ENCODE measurements at regions not wholly inside any gene's neighbourhood (a gene's known extent, or its start where the extent isn't known, plus 50 kb on each side); places are given as distances from the start of the nearest gene placed in this dataset.

GRCh38 chr20:12180107-12180661 is 262.5 kb downstream of the BTBD3 start:
- TF ChIP-seq, protein P1, sequence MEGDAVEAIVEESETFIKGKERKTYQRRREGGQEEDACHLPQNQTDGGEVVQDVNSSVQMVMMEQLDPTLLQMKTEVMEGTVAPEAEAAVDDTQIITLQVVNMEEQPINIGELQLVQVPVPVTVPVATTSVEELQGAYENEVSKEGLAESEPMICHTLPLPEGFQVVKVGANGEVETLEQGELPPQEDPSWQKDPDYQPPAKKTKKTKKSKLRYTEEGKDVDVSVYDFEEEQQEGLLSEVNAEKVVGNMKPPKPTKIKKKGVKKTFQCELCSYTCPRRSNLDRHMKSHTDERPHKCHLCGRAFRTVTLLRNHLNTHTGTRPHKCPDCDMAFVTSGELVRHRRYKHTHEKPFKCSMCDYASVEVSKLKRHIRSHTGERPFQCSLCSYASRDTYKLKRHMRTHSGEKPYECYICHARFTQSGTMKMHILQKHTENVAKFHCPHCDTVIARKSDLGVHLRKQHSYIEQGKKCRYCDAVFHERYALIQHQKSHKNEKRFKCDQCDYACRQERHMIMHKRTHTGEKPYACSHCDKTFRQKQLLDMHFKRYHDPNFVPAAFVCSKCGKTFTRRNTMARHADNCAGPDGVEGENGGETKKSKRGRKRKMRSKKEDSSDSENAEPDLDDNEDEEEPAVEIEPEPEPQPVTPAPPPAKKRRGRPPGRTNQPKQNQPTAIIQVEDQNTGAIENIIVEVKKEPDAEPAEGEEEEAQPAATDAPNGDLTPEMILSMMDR (IDR thresholded peaks at IDR 0.05) = no peak
- TF ChIP-seq POLR2A (IDR thresholded peaks at IDR 0.05) = no peak
